ENCODE measurements at regions not wholly inside any gene's neighbourhood (a gene's known extent, or its start where the extent isn't known, plus 50 kb on each side); places are given as distances from the start of the nearest gene placed in this dataset.

- DNase-seq (ENCODE audit: low read depth) = no peak
These were observed 266.5 kb upstream of the GYPC start for GRCh38 chr2:126389446-126389845.

- DNase-seq (ENCODE audit: low read depth) = no peak
These were observed 263.1 kb upstream of the GYPC start for GRCh38 chr2:126392889-126393288.

GRCh38 chr2:126399001-126399400 lies 257.0 kb upstream of the GYPC start:
- no peak for DNase-seq (ENCODE audit: low read depth)

DNA sequence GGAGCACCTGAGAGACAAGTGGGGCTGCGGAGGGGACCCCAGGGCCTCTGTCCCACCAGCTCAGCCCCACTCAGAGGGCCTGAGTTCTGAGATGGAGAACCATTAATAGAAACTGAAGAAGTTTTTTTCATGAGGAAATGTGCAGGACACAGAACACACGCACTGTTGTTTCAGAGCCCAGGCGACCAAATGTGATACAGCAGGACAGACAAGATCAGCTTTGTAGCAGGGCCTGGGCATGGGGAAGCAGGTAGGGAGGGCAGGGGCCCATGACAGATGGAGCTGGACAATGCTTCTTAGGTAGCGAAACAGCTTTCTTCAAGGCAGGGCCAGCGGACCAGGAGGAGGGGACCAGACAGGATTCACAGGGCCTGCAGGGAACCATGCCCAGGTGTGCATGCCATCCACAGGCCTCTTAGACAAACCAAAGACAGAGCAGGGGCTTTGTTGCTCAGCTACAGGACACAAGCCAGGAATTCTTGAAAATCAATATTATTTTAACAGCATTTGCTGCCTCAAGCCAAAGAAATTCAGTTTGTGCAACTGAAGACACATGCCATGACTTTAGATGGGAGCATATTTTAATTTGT lies 252.8 kb upstream of the GYPC start:
- no peak for DNase-seq (ENCODE audit: low read depth)

GRCh38 chr2:126406267-126406666 lies 249.7 kb upstream of the GYPC start:
- no peak for DNase-seq (ENCODE audit: low read depth)

- no peak for DNase-seq (ENCODE audit: low read depth)
These were observed 247.3 kb upstream of the GYPC start for GRCh38 chr2:126408671-126409070.

- no peak for DNase-seq (ENCODE audit: low read depth)
These were observed 246.1 kb upstream of the GYPC start for GRCh38 chr2:126409850-126410249.

GRCh38 chr2:126413079-126413478 lies 242.9 kb upstream of the GYPC start:
- DNase-seq (ENCODE audit: low read depth) = no peak

DNA sequence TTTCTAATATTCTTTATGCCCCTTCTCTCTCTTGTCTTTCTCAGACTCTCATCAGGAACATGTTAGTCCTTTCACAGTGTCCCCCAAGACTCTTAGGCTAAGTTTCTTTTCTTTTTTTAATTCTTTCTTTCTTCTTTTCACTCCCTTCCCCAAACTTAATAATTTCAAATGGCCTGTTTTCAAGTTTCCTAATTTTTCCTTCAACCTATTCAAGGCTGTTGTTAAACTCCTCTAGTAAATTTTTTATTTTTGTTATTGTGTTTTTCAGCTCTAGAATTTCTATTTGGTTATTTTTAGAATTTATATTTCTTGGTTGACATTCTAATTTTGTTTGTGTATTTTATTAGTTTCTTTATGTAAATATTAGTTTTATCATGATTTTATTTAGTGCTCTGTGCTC lies 236.6 kb upstream of the GYPC start:
- DNase-seq (ENCODE audit: low read depth) = no peak

DNA sequence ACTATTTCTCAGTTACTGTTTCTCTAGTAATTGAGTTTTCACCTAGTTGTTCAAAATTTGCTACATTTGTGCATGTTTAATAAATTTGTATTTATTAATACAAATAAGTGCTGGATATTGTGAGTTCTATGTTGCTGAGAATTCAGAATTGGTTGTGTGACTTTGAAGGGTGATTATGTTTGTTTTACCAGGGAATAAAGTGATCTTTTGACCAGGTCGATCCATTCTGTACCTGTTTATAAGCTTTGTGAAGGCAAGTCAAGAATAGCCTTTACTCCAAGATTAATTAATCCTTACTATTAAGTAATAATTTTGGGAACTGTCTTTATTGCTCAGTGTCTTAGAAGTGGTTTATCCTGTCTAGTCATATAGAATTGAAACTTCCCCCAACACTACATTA lies 230.0 kb upstream of the GYPC start:
- no peak for DNase-seq (ENCODE audit: low read depth)

GRCh38 chr2:126429103-126429502 lies 226.9 kb upstream of the GYPC start:
- DNase-seq (ENCODE audit: low read depth) = no peak

GRCh38 chr2:126431136-126431535 lies 224.8 kb upstream of the GYPC start:
- DNase-seq (ENCODE audit: low read depth) = no peak

DNA sequence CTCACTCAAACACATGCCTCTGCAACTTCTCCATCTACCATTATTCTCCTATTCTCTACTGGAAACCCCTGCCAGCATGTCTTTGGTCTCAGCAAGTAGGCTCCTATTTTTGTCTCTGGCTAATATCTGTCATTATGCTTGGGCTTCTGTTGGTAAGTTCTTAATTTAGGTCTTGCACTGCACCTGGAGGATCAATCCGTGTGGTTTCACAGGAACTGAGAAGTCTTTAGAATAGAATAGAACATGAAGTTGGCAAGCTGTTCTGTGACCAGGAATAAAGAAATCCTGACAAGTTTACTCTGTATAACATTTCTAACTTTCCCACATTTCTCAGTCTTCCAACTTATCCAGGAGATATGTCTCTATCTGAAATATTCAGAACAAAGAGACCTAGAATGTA lies 219.5 kb upstream of the GYPC start:
- no peak for DNase-seq (ENCODE audit: low read depth)

GRCh38 chr2:126437016-126437415 lies 218.9 kb upstream of the GYPC start:
- no peak for DNase-seq (ENCODE audit: low read depth)

- no peak for DNase-seq (ENCODE audit: low read depth)
These were observed 211.4 kb upstream of the GYPC start for GRCh38 chr2:126444512-126444911.

DNA sequence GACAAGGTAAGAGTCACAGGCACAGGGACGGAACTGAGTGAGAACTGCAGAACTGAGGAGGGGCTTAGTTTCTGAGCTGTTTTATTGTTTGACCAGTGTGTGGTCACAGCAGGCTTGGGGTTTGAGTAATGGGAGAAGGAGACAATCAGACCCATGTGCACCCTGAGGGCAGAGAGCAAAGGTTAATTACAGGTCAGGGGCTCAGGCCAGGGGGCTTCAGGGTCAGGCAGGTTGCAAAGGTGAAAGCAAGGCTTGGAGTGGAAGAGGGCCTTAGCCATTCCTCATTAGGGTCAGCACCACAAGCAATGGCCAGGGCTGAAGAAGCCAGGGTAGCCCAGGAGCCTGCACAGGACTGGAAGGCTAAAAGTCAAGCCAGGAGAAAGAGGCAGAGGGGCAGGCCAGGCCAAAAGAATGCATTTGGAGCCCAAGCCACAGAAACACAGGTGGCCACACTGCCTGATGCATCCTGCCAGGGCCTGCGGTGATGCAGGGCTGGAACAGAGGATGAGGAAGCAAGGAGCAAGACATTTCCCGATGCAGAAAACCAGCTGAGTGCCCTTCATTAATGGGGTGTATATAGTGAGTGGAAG lies 209.8 kb upstream of the GYPC start:
- DNase-seq (ENCODE audit: low read depth) = no peak

DNA sequence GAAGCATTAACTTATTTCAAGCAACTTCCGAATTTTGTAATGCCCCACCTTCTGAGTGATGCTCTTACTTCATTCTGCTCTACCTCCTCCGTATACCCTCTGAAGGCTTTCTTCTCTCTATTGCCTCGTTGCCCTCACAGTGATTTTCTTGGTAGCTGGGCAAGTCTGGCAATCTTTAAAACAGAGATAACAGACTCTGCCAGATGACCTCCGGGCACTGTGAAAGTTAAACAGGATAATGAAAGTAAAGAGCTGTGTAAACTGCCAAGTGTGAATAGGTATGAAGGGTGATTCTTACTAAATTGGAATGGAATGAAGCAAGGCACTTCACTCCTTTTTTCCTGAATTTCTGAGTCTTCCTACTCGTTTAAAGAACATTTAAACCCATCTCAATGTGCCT lies 207.3 kb upstream of the GYPC start:
- no peak for DNase-seq (ENCODE audit: low read depth)

GRCh38 chr2:126449677-126450076 lies 206.3 kb upstream of the GYPC start:
- DNase-seq (ENCODE audit: low read depth) = no peak

- DNase-seq (ENCODE audit: low read depth) = no peak
These were observed 191.9 kb upstream of the GYPC start for GRCh38 chr2:126463892-126464674.

DNA sequence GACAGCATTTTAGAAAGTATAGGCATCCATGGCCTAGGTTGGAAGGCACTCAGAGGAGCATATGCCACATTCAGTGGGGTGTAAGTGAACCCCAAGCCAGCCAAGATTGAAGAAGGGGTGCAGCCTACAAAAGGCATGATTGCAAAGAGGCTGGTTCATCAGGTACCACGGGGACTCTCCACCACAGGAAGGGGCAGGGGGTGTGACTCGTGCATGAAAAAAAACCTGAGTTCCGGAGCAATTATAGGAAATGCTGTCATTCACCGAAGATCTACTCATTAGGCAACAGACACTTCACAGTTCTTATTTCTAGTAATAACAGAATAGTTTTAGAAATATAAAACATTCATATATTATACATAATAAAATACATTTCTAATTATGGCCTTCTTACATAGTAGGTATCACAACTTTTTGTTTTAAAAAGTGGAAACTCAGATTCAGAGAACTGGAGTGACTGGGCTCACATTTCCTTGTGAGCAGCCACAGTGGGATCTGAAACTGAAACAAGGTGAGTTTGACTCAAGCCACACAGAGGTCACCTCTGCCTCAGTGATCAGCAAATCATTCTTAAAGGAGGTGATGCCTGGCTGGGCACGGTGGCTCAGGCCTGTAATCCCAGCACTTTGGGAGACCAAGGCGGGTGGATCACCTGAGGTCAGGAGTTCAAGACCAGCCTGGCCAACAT lies 188.4 kb upstream of the GYPC start:
- DNase-seq (ENCODE audit: low read depth) = no peak

DNA sequence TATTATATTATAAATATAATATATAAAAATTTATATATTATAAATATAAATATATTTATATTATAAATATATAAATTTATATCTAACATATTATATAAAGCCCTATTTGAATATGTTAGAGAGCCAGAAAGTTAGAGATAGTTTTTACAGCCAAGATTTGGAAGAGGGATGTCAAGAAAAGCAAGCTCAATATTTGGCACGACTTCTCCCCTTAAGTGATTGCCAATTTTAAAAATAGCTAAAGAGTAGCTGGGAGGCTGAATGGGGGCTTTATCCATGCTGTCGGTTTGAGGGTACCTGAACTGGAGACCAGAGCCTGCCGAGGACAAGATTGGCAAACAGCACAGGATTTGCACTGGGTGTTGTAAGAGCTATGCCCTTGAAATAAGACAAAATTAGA lies 180.9 kb upstream of the GYPC start:
- DNase-seq (ENCODE audit: low read depth) = no peak

GRCh38 chr2:126476691-126477090 lies 179.3 kb upstream of the GYPC start:
- DNase-seq (ENCODE audit: low read depth) = no peak

DNA sequence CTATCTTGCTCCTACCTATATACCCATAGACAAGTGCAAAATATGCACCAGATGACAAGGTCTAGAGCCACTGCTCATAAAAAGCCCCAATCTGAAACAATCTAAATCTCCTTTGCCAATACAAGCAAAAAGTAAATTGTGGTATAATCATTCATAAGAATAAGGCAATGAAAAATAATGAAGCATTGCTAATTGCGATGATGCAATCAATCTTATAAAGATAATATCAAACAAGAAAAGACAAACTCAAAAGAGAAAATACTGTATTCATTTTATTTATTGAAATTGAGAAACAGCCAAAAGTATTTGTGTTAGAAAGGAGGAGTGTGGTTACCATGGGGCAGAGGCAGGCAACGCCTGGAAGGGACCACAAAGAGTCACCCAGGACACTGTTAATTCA lies 175.9 kb upstream of the GYPC start:
- no peak for DNase-seq (ENCODE audit: low read depth)
